ENCODE measurements at regions not wholly inside any gene's neighbourhood (a gene's known extent, or its start where the extent isn't known, plus 50 kb on each side); places are given as distances from the start of the nearest gene placed in this dataset.

- Histone ChIP-seq H3K4me3 (ENCODE audit: low read length) (no peak overlapping the region), H3K9me3 (ENCODE audit: control insufficient read depth, low read depth, low read length) (no peaks in the 10 kb centered on the region), H3K27me3 (ENCODE audit: control insufficient read depth, insufficient read depth, low read length) (no peaks in the 10 kb centered on the region), H3K27ac (ENCODE audit: low read length) (no peak overlapping the region), H3K4me1 (ENCODE audit: control insufficient read depth, insufficient read depth, low read length) (no peaks in the 10 kb centered on the region), H3K36me3 (ENCODE audit: control insufficient read depth, insufficient read depth, low read length) (no peaks in the 10 kb centered on the region)
- DNase-seq: no peak
Observed at GRCh38 chr2:21759819-21760218, 636.1 kb downstream of the TDRD15 start.

GRCh38 chr2:21761361-21761760 lies 637.6 kb downstream of the TDRD15 start:
- no CpG with 5 or more reads among the region's 2 CpGs for WGBS (ENCODE audit: insufficient coverage, low lambda C conversion rate)
- Histone ChIP-seq H3K4me3 (ENCODE audit: low read length) (no peak overlapping the region), H3K36me3 (ENCODE audit: control insufficient read depth, insufficient read depth, low read length) (no peaks in the 10 kb centered on the region), H3K4me1 (ENCODE audit: control insufficient read depth, insufficient read depth, low read length) (no peaks in the 10 kb centered on the region), H3K27me3 (ENCODE audit: control insufficient read depth, insufficient read depth, low read length) (no peaks in the 10 kb centered on the region), H3K27ac (ENCODE audit: low read length) (no peak overlapping the region), H3K9me3 (ENCODE audit: control insufficient read depth, low read depth, low read length) (no peaks in the 10 kb centered on the region)
- no peak for DNase-seq

- Histone ChIP-seq H3K4me3 (ENCODE audit: low read length) (no peak overlapping the region), H3K36me3 (ENCODE audit: control insufficient read depth, insufficient read depth, low read length) (no peaks in the 10 kb centered on the region), H3K9me3 (ENCODE audit: control insufficient read depth, low read depth, low read length) (no peaks in the 10 kb centered on the region), H3K27ac (ENCODE audit: low read length) (no peak overlapping the region), H3K27me3 (ENCODE audit: control insufficient read depth, insufficient read depth, low read length) (no peaks in the 10 kb centered on the region), H3K4me1 (ENCODE audit: control insufficient read depth, insufficient read depth, low read length) (no peaks in the 10 kb centered on the region)
- DNase-seq: no peak
Observed at GRCh38 chr2:21763501-21763900, 639.7 kb downstream of the TDRD15 start.

- no peaks in the 10 kb centered on the region for H3K4me1 ChIP-seq (ENCODE audit: control insufficient read depth, insufficient read depth, low read length)
- no peak overlapping the region for H3K27ac ChIP-seq (ENCODE audit: low read length)
- no CpG with 5 or more reads among the region's 1 CpG for WGBS (ENCODE audit: insufficient coverage, low lambda C conversion rate)
- H3K9me3 ChIP-seq (ENCODE audit: control insufficient read depth, low read depth, low read length): no peaks in the 10 kb centered on the region
- H3K4me3 ChIP-seq (ENCODE audit: low read length): no peak overlapping the region
- H3K36me3 ChIP-seq (ENCODE audit: control insufficient read depth, insufficient read depth, low read length): no peaks in the 10 kb centered on the region
- DNase-seq: no peak
- no peaks in the 10 kb centered on the region for H3K27me3 ChIP-seq (ENCODE audit: control insufficient read depth, insufficient read depth, low read length)
Observed at GRCh38 chr2:21770787-21771186, 647.0 kb downstream of the TDRD15 start.

GRCh38 chr2:21772624-21773023 lies 648.9 kb downstream of the TDRD15 start:
- Histone ChIP-seq H3K36me3 (ENCODE audit: control insufficient read depth, insufficient read depth, low read length) (no peaks in the 10 kb centered on the region), H3K4me1 (ENCODE audit: control insufficient read depth, insufficient read depth, low read length) (no peaks in the 10 kb centered on the region), H3K4me3 (ENCODE audit: low read length) (no peak overlapping the region), H3K27ac (ENCODE audit: low read length) (no peak overlapping the region), H3K27me3 (ENCODE audit: control insufficient read depth, insufficient read depth, low read length) (no peaks in the 10 kb centered on the region), H3K9me3 (ENCODE audit: control insufficient read depth, low read depth, low read length) (no peaks in the 10 kb centered on the region)
- whole genome bisulfite sequencing (ENCODE audit: insufficient coverage, low lambda C conversion rate): no CpG with 5 or more reads among the region's 1 CpG
- no peak for DNase-seq

- Histone ChIP-seq H3K36me3 (ENCODE audit: control insufficient read depth, insufficient read depth, low read length) (no peaks in the 10 kb centered on the region), H3K27ac (ENCODE audit: low read length) (no peak overlapping the region), H3K4me1 (ENCODE audit: control insufficient read depth, insufficient read depth, low read length) (no peaks in the 10 kb centered on the region), H3K27me3 (ENCODE audit: control insufficient read depth, insufficient read depth, low read length) (no peaks in the 10 kb centered on the region), H3K4me3 (ENCODE audit: low read length) (no peak overlapping the region), H3K9me3 (ENCODE audit: control insufficient read depth, low read depth, low read length) (no peaks in the 10 kb centered on the region)
- DNase-seq: no peak
Observed at GRCh38 chr2:21773168-21773567, 649.4 kb downstream of the TDRD15 start.

GRCh38 chr2:21774691-21775368 lies 651.1 kb downstream of the TDRD15 start:
- Histone ChIP-seq H3K4me3 (ENCODE audit: low read length) (no peak overlapping the region), H3K27me3 (ENCODE audit: control insufficient read depth, insufficient read depth, low read length) (no peaks in the 10 kb centered on the region), H3K36me3 (ENCODE audit: control insufficient read depth, insufficient read depth, low read length) (no peaks in the 10 kb centered on the region), H3K27ac (ENCODE audit: low read length) (no peak overlapping the region), H3K4me1 (ENCODE audit: control insufficient read depth, insufficient read depth, low read length) (no peaks in the 10 kb centered on the region), H3K9me3 (ENCODE audit: control insufficient read depth, low read depth, low read length) (no peaks in the 10 kb centered on the region)
- no peak for DNase-seq
- 60% methylated on average over 1 of the region's 6 CpGs for WGBS (ENCODE audit: insufficient coverage, low lambda C conversion rate)

GRCh38 chr2:21779786-21780185 lies 656.0 kb downstream of the TDRD15 start:
- no peak for DNase-seq
- no CpG with 5 or more reads among the region's 1 CpG for WGBS (ENCODE audit: insufficient coverage, low lambda C conversion rate)
- no peak overlapping the region for H3K27ac ChIP-seq (ENCODE audit: low read length)

GRCh38 chr2:21781962-21782361 lies 658.2 kb downstream of the TDRD15 start:
- H3K36me3 ChIP-seq (ENCODE audit: control insufficient read depth, insufficient read depth, low read length): no peaks in the 10 kb centered on the region
- no CpG with 5 or more reads among the region's 2 CpGs for WGBS (ENCODE audit: insufficient coverage, low lambda C conversion rate)
- no peak for DNase-seq
- no peaks in the 10 kb centered on the region for H3K9me3 ChIP-seq (ENCODE audit: control insufficient read depth, low read depth, low read length)
- H3K4me3 ChIP-seq (ENCODE audit: low read length): no peak overlapping the region
- H3K4me1 ChIP-seq (ENCODE audit: control insufficient read depth, insufficient read depth, low read length): no peaks in the 10 kb centered on the region
- H3K27ac ChIP-seq (ENCODE audit: low read length): no peak overlapping the region
- H3K27me3 ChIP-seq (ENCODE audit: control insufficient read depth, insufficient read depth, low read length): no peaks in the 10 kb centered on the region

More at GRCh38 chr2:21779786-21780185, 656.0 kb downstream of the TDRD15 start:
- H3K36me3 ChIP-seq (ENCODE audit: control insufficient read depth, insufficient read depth, low read length): no peaks in the 10 kb centered on the region
- no peaks in the 10 kb centered on the region for H3K4me1 ChIP-seq (ENCODE audit: control insufficient read depth, insufficient read depth, low read length)
- no peaks in the 10 kb centered on the region for H3K27me3 ChIP-seq (ENCODE audit: control insufficient read depth, insufficient read depth, low read length)
- H3K4me3 ChIP-seq (ENCODE audit: low read length): no peak overlapping the region
- no peaks in the 10 kb centered on the region for H3K9me3 ChIP-seq (ENCODE audit: control insufficient read depth, low read depth, low read length)

- Histone ChIP-seq H3K27me3 (ENCODE audit: control insufficient read depth, insufficient read depth, low read length) (no peaks in the 10 kb centered on the region), H3K4me3 (ENCODE audit: low read length) (no peak overlapping the region), H3K9me3 (ENCODE audit: control insufficient read depth, low read depth, low read length) (no peaks in the 10 kb centered on the region), H3K27ac (ENCODE audit: low read length) (no peak overlapping the region), H3K36me3 (ENCODE audit: control insufficient read depth, insufficient read depth, low read length) (no peaks in the 10 kb centered on the region), H3K4me1 (ENCODE audit: control insufficient read depth, insufficient read depth, low read length) (no peaks in the 10 kb centered on the region)
- DNase-seq: no peak
- WGBS (ENCODE audit: insufficient coverage, low lambda C conversion rate): 78% methylated on average over 3 of the region's 6 CpGs
Observed at GRCh38 chr2:21782866-21783265, 659.1 kb downstream of the TDRD15 start.

GRCh38 chr2:21787941-21788340 lies 664.2 kb downstream of the TDRD15 start:
- H3K9me3 ChIP-seq (ENCODE audit: control insufficient read depth, low read depth, low read length): no peaks in the 10 kb centered on the region

More at GRCh38 chr2:21787941-21788340, 664.2 kb downstream of the TDRD15 start:
- H3K27ac ChIP-seq (ENCODE audit: low read length): no peak overlapping the region
- H3K27me3 ChIP-seq (ENCODE audit: control insufficient read depth, insufficient read depth, low read length): no peaks in the 10 kb centered on the region
- H3K4me3 ChIP-seq (ENCODE audit: low read length): no peak overlapping the region
- WGBS (ENCODE audit: insufficient coverage, low lambda C conversion rate): 100% methylated on average over 1 of the region's 1 CpG
- no peaks in the 10 kb centered on the region for H3K36me3 ChIP-seq (ENCODE audit: control insufficient read depth, insufficient read depth, low read length)
- DNase-seq: no peak
- no peaks in the 10 kb centered on the region for H3K4me1 ChIP-seq (ENCODE audit: control insufficient read depth, insufficient read depth, low read length)
